GM12878 (cell line): ENCODE measurements at regions not wholly inside any gene's neighbourhood (a gene's known extent, or its start where the extent isn't known, plus 50 kb on each side); places are given as distances from the start of the nearest gene placed in this dataset.

Experiments used
- BMI1 ChIP-seq: fragments of 450-650 bp; IDR thresholded peaks from 2 replicates; pipeline ENCODE4 v1.6.1; 2016; ENCODE audit warnings: mild to moderate bottlenecking, moderate library complexity, borderline replicate concordance
- NR2C2 ChIP-seq: IDR thresholded peaks from 2 replicates; pipeline ENCODE4 v1.6.1; 2011; ENCODE audit warnings: borderline replicate concordance, low read depth; ENCODE audit not compliant: control insufficient read depth, insufficient read length
- PAX8 ChIP-seq: fragments of 450-650 bp; IDR thresholded peaks from 2 replicates; pipeline ENCODE4 v1.6.1; 2017; ENCODE audit warnings: mild to moderate bottlenecking, moderate library complexity
- POLR2A ChIP-seq: IDR thresholded peaks from 2 replicates; pipeline ENCODE4 v1.6.1; 2011; ENCODE audit warnings: low read depth, mild to moderate bottlenecking, low read length
- POLR2AphosphoS5 ChIP-seq: IDR thresholded peaks from 2 replicates; pipeline ENCODE4 v1.6.1; 2011; ENCODE audit warnings: mild to moderate bottlenecking, low read length, inconsistent platforms
- POU2F2 ChIP-seq: IDR thresholded peaks from 3 replicates; pipeline ENCODE4 v1.6.1; 2011; ENCODE audit warnings: low read depth, mild to moderate bottlenecking, low read length, borderline replicate concordance
- RAD51 ChIP-seq: fragments of 450-650 bp; IDR thresholded peaks from 2 replicates; pipeline ENCODE4 v1.6.1; 2016; ENCODE audit warnings: moderate library complexity, mild to moderate bottlenecking, inconsistent platforms
- SP1 ChIP-seq: IDR thresholded peaks from one replicate; pipeline ENCODE4 v1.6.1; 2011; ENCODE audit warnings: low read depth, low read length
- TF ChIP-seq, protein P1 (sequence below), 3 experiments: IDR thresholded peaks in 2 of 3; conservative IDR thresholded peaks in 1 of 3; 2 replicates each; pipeline ENCODE4 v1.5.1; 2011; ENCODE audit warnings: low read depth in 3 of 3, low read length in 3 of 3, mild to moderate bottlenecking in 3 of 3, control low read depth in 2 of 3, moderate library complexity in 2 of 3, inconsistent platforms in 1 of 3, mixed read lengths in 1 of 3; ENCODE audit not compliant: control insufficient read depth in 2 of 3, insufficient read depth in 1 of 3; ENCODE audit errors: extremely low read depth in 1 of 3

DNA sequence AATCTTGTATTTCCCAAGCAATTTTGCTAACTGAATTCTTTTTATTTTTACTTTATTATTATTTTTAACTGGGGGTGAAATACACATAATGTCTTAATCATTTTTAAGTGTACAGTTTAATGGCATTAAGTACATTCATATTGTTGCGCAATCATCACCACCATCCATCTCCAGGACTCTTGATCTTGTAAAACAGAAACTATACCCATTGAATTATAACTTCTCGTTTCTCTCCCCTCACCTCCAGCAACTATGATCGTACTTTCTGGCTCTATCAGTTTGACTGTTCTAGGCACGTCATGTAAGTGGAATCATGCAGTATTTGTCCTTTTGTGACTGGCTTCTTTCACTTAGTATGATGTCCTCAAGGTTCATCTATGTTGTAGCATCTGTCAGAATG, 108.8 kb downstream of the ARL5B start:
- TF ChIP-seq BMI1, result no peak
- TF ChIP-seq POU2F2, result no peak
- no peak for TF ChIP-seq PAX8
- no peak for TF ChIP-seq POLR2A
- TF ChIP-seq RAD51, result no peak
- TF ChIP-seq NR2C2, result no peak
- TF ChIP-seq, protein P1, sequence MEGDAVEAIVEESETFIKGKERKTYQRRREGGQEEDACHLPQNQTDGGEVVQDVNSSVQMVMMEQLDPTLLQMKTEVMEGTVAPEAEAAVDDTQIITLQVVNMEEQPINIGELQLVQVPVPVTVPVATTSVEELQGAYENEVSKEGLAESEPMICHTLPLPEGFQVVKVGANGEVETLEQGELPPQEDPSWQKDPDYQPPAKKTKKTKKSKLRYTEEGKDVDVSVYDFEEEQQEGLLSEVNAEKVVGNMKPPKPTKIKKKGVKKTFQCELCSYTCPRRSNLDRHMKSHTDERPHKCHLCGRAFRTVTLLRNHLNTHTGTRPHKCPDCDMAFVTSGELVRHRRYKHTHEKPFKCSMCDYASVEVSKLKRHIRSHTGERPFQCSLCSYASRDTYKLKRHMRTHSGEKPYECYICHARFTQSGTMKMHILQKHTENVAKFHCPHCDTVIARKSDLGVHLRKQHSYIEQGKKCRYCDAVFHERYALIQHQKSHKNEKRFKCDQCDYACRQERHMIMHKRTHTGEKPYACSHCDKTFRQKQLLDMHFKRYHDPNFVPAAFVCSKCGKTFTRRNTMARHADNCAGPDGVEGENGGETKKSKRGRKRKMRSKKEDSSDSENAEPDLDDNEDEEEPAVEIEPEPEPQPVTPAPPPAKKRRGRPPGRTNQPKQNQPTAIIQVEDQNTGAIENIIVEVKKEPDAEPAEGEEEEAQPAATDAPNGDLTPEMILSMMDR (IDR thresholded peaks at IDR 0.05 in 2 of 3, conservative IDR thresholded peaks at IDR 0.05 in 1 of 3; ENCODE audit: control insufficient read depth in 2 of 3, extremely low read depth in 1 of 3, insufficient read depth in 1 of 3, low read depth in 3 of 3, low read length in 3 of 3), result no peak
- no peak for TF ChIP-seq POLR2AphosphoS5
- no peak for TF ChIP-seq SP1
